KMS-11 (cell line): ENCODE measurements at regions not wholly inside any gene's neighbourhood (a gene's known extent, or its start where the extent isn't known, plus 50 kb on each side); places are given as distances from the start of the nearest gene placed in this dataset.

Source experiments
- H2AFZ ChIP-seq: fragments of 200-600 bp; sonication (generic); 2 replicates; pipeline ENCODE4 v1.6.1; 2016; ENCODE audit warnings: antibody characterized with exemption, mixed run types, low read depth
- H3K27ac ChIP-seq: fragments of 200-600 bp; sonication (generic); 2 replicates; pipeline ENCODE4 v1.6.1; 2016; ENCODE audit warnings: mild to moderate bottlenecking, mixed run types
- H3K27me3 ChIP-seq: fragments of 200-600 bp; sonication (generic); 2 replicates; pipeline ENCODE4 v1.6.1; 2017; ENCODE audit warnings: mild to moderate bottlenecking, low read depth, mixed run types, moderate library complexity; ENCODE audit not compliant: insufficient read depth
- H3K36me3 ChIP-seq: fragments of 200-600 bp; sonication (generic); 2 replicates; pipeline ENCODE4 v1.6.1; 2017; ENCODE audit warnings: mild to moderate bottlenecking, mixed run types; ENCODE audit not compliant: insufficient read depth
- H3K4me1 ChIP-seq: fragments of 200-600 bp; sonication (generic); 2 replicates; pipeline ENCODE4 v1.6.1; 2016; ENCODE audit warnings: mild to moderate bottlenecking, low read depth, mixed run types; ENCODE audit not compliant: poor library complexity, severe bottlenecking
- H3K4me2 ChIP-seq: fragments of 200-600 bp; sonication (generic); 2 replicates; pipeline ENCODE4 v1.7.0; 2016; ENCODE audit warnings: mild to moderate bottlenecking, mixed run types
- H3K4me3 ChIP-seq: fragments of 200-600 bp; sonication (generic); IDR thresholded peaks from 2 replicates; pipeline ENCODE4 v1.6.1; 2017; ENCODE audit warnings: low read depth, low read length, mixed read lengths; ENCODE audit not compliant: insufficient read depth
- H3K79me2 ChIP-seq: fragments of 200-600 bp; sonication (generic); 2 replicates; pipeline ENCODE4 v1.6.1; 2016; ENCODE audit warnings: low read depth, mixed run types; ENCODE audit not compliant: insufficient read depth
- H3K9ac ChIP-seq: fragments of 200-600 bp; sonication (generic); 2 replicates; pipeline ENCODE4 v1.6.1; 2016; ENCODE audit warnings: mild to moderate bottlenecking, mixed run types
- H4K20me1 ChIP-seq: fragments of 200-600 bp; sonication (generic); 2 replicates; pipeline ENCODE4 v1.6.1; 2016; ENCODE audit warnings: mild to moderate bottlenecking, mixed run types; ENCODE audit not compliant: insufficient read depth
- TF ChIP-seq, protein P1 (sequence below): fragments of 200-600 bp; sonication (generic); conservative IDR thresholded peaks from 2 replicates; pipeline ENCODE4 v1.6.1; 2017; ENCODE audit warnings: low read depth, mild to moderate bottlenecking, antibody characterized with exemption, low read length, moderate library complexity, mixed read lengths

DNA sequence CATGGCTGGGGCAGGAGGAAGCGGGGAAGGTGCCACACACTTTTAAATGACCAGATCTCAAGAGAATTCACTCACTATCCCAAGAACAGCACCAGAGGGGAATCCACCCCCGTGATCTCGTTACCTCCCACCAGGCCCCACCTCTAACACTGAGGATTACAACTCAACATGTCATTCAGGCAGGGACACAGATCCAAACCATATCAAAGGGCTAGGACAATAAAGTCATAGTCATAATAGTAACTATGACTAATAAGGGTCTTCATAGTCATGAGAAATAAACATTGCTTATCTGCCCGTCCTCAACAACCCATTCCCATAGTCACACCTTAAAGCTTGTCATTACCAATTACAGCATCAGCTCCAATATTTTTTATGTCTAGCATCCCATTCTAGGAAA, 65.3 kb upstream of the SMC2 start:
- H3K36me3 ChIP-seq = no peaks in the 10 kb centered on the region
- H3K79me2 ChIP-seq = no peaks in the 10 kb centered on the region
- no peaks in the 10 kb centered on the region for H3K27me3 ChIP-seq
- TF ChIP-seq, protein P1, sequence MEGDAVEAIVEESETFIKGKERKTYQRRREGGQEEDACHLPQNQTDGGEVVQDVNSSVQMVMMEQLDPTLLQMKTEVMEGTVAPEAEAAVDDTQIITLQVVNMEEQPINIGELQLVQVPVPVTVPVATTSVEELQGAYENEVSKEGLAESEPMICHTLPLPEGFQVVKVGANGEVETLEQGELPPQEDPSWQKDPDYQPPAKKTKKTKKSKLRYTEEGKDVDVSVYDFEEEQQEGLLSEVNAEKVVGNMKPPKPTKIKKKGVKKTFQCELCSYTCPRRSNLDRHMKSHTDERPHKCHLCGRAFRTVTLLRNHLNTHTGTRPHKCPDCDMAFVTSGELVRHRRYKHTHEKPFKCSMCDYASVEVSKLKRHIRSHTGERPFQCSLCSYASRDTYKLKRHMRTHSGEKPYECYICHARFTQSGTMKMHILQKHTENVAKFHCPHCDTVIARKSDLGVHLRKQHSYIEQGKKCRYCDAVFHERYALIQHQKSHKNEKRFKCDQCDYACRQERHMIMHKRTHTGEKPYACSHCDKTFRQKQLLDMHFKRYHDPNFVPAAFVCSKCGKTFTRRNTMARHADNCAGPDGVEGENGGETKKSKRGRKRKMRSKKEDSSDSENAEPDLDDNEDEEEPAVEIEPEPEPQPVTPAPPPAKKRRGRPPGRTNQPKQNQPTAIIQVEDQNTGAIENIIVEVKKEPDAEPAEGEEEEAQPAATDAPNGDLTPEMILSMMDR = no peak
- H3K4me2 ChIP-seq = no peak overlapping the region
- H3K9ac ChIP-seq = no peak overlapping the region
- H3K4me3 ChIP-seq = no peak overlapping the region
- H3K27ac ChIP-seq = no peak overlapping the region
- H4K20me1 ChIP-seq = no peaks in the 10 kb centered on the region
- no peak overlapping the region for H2AFZ ChIP-seq
- peaks cover 3% of the 10 kb centered on the region for H3K4me1 ChIP-seq
